SHP77 treated with DMSO at 0.1 percent for 48 hours (cell line): ENCODE measurements at regions not wholly inside any gene's neighbourhood (a gene's known extent, or its start where the extent isn't known, plus 50 kb on each side); places are given as distances from the start of the nearest gene placed in this dataset.

Experiments used
- DNase-seq: peaks from one replicate; lab custom pipeline; 2025; lab: John Stamatoyannopoulos, UW

DNA sequence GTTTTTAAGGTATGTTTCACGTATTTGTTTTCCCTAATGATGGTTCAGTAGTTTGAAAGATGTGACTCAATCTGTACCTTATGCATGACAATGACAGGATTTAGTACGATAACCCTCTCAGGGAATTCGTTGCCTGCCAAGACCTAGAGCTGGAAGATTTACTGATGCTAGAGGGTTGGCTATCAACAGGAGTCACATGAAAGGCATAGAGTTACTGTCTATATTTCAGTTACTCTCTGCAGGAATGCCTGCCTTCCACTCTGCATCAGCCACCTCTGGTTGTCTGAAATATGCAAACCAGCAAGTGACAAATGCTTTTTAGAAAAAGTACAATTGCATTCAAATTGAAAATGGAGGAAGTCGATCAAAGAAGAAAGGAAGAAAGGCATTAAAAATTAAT, 276.3 kb upstream of the RAG2 start:
- no peak for DNase-seq

DNA sequence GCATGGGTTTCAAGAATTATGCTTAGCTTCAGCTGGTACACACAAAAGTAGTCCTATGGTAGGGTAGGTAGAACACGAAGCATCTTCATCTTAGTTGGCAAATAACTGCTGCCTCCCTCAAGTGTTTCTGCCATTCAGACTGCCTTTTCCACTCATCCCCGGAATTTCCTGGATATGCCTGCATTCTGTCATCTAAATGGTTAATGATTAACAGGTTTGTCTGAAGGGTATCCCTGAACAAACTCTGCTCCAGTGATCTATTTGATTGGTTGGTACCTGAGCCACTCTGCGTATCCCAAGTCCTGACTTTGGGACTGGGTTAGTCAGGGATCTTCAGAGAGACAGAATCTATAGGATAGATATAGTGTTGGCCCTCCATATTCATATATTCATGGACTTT, 272.3 kb upstream of the RAG2 start:
- no peak for DNase-seq

DNA sequence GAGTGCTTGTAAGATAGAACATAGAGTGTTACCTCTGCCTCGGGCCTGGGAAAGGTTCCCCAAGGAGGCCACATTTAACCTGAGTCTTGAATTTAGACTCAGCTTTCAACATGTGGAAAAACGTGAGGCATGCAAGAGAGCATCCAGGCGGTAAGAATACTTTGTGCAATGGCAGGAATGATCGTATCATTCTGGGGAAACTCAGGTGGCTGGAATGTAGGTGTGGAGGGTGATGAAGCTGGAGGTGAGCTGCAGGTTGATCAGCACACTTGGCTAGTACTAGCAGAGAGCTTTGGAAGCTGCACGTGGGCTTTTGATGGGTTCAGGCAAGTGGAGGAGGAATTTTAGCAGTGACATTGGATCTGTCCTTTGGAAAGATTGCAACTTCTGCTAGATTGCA, 270.3 kb upstream of the RAG2 start:
- no peak for DNase-seq

DNA sequence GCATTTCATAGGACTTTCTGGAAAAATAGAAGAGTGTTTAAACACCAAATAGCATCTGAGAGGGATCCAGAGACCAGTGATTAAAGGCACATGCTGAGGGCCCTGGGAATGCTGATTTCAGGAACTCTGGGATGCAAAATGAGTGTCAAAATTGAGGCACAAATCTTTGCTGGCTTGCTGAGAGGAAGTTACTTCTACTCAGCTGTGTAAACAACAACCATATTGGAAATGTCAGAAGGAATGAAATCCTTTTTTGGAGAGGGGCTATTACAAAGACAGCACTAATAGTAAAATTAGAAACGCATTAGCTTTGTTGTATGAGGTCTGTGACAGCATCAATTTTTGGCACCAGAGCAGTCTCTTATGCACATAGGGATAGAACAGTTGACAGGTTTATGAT, 267.8 kb upstream of the RAG2 start:
- peak; percentile 24 for DNase-seq

DNA sequence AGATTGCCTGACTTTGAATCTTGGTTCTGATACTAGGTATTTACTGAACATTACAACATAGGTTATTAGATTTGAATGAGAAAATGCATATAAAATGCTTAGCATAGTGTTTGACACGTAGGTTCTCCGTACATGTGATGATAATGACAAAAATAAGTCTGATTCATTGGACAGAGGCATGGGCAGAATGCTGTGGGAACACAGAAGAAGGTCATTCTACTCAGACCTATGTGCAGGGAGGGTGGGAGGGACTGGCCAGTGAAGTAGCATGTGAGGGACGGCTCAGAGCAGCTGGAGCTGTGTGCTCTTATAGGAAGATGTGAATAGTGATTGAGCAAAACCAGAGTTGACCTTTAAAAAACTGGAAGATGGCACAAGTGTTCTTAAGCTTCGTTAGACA, 256.8 kb upstream of the RAG2 start:
- no peak for DNase-seq

DNA sequence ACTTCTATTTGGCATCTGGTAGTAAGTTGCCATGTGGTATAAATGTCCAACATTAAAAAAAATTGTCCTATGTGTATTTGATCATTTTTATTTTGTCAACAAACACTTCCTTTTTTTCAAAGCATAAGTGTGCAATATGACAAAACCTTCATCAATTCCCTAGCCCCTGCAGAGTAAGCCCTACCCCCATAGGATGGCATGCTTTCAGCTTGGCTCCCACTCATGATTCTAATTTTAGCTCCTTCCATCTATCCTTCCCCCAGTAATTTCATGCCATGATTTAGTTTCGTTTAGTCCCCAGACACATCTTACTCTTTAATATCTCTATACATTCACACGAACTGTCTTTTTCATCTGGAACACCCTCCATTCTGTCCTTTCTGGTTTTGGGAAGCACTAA, 250.6 kb upstream of the RAG2 start:
- DNase-seq: no peak

DNA sequence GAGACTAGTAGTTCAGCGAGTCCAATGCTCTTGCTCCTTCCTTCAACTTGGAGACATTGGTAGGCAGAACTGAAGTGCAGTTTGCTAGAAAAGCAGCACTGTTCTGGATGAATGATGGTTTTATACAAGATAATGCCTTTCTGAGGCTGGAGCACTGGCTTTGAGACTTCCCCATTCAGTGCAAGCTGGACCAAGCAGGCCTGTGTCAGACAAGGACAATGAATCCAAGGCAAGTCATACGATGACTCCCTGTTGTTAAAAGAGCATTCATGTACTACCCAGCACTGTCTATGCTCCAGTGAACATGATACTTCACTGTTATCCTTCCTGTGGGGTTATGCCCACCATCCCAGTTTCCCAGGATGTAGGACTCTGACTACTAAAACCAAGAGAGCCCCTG, 242.3 kb upstream of the RAG2 start:
- no peak for DNase-seq

DNA sequence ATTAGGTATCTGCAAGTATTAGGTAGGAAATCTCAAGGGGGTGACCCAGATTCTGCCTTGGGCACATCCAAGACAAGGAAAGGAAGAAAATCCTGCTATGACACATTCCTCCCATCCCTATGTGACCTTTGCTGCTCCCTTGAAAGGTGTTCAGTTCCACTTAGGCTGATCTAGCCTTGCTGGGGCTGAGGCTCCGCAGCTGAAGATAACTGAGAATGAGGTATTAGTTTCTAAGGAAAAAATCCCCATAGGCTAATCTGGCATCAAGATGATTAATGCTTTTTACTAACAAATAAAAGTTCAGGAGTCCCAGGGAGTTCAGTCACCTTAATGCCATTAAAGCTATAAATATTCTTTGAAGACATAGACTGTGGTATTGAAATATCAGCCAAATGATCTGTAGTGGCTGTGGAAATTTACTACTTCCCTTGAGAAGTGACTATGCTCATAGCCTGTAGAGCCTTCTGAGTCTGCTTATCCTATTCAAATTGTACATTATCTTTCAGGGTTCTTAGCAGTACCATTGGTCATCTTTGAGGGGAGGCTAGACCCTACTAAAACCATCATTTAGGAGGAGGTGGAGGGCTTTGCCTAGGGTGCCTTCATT, 239.9 kb upstream of the RAG2 start:
- DNase-seq: no peak

DNA sequence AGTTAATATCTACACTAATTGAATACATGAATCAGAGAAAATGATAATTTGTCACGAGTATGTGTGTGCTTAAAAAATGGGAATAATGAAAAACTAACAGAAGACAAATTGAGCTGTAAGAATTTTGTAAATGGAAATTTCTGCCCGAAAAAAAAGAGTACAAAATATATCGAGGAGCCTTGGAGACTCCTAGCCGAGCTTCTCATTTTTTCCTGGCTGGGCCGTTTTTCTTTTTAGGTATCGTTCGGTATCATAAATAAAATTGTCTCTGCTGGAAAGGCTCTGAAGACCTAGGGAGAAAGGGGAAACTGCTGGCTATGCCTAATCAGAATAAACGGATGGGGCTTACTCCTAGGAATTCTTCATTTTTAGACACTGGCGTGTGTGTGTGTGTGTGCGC, 227.2 kb upstream of the RAG2 start:
- DNase-seq: no peak

DNA sequence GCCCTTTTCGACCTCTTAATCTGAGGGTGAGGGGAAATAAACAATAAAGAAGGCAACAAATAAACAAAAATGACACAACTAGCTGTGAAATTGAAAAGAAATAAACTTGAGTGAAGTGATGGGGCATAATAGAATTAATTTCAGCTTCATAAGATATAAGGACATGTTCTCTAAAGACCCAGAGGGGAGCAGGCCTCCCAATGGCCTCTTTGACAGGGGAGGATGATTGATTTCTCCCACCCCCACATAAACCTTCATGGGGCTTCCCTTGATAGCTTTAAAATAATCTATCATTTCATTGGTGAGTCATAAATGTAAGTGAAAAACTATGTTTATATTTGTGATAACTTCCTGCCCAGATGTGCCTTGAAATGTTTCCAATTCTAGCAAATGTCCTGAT, 226.3 kb upstream of the RAG2 start:
- no peak for DNase-seq

DNA sequence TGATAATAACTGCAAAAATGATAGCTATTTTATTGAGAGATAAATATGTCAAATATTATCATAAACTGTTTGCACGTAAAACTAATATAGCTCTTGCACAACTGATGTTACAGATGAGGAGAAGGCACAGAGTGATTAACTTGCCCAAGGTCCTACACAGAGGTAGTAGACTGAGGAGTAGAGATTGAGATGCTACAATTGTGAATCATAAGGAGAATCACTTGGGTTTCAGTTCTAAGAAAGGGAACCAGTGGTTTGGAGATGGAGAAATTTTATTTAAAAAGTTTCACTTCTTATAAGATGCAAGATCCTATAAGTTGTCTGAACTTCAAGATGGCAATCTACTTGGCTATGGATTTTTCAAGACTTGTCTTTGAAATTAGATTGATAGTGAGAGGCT, 224.8 kb upstream of the RAG2 start:
- DNase-seq: no peak

DNA sequence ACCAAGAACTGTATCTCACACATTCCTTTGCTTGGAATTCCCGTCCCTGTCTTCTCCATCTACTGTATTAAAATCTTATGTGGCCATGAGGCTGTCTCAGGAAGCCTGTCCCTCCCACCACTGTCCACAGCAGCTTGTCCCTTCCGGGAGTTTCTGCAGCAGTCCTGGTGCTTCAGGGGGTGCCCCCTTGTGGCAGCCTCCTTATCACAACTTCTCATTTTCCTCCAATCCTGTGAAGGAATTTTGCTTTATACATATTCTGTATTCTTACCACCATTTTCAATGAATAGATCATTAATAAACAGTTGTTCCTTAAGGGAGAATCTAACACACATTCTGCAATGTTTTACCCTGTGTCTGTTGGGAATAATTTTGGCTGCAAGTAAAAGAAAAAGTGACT, 220.4 kb upstream of the RAG2 start:
- DNase-seq: no peak

DNA sequence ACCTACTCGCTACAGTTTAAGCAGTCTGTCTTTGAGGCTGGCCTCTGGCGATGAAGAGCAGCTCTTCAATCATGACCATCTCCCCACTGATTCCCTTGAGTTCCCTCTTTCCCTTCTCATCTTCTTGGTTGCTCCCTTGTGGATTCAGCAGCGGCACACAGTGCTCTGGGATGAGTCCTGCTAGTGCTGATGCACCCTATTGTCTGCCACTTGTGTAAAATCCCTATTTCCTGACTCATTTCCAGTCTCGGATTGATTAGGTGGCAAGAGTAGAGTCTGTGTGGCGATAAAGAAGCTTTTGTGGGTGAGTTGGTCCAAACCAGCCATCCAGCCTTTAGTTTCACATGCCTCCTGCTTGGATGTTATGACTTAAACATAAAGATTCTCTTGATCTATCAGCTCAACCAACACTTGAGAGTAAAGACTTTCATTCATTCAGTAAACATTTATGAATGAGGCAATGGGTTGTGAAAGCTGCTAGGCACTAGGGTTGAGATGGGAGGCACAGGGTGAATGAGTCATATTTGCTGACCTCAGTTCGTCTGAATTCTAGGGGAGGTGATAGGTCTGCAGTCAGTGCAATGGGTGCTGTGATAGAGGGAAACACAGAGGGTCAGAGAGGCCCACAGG, 219.4 kb upstream of the RAG2 start:
- DNase-seq: no peak

DNA sequence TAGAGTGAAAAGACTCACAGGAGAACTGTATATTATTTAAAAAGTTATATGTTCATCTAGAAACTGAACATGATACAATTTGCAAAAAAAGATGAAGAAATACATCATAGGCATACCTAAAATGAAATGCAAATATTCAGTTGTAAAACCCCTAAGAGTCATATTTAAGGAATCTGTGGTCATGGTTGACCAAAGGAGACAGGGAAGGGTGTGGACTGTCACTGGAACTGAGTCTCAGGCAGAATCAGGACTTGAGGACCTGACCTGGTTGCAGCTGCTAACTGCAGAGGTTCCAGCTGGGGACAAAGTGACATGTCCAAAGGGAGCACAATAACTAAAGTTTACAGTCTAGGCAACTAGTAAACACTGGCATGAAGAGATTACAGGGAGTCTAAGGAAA, 211.3 kb upstream of the RAG2 start:
- no peak for DNase-seq

DNA sequence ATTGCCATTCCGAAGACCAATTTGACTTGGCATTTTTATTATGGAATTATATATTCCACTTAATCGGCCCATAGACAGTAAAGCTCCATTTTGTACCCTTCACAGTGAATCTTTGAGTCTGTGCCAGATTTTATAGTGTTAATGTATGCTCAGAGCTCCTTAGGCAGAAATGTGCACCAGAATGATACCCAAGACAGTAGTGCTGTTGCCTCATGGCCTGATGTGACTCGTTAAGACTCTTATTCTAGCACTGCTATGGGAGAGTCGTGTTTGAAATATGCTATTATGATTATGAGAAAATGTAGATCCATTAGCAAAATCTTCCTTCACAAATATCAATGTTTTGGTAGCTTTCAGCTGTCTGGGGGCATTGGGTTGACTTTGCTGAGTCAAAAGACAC, 209.8 kb upstream of the RAG2 start:
- no peak for DNase-seq

DNA sequence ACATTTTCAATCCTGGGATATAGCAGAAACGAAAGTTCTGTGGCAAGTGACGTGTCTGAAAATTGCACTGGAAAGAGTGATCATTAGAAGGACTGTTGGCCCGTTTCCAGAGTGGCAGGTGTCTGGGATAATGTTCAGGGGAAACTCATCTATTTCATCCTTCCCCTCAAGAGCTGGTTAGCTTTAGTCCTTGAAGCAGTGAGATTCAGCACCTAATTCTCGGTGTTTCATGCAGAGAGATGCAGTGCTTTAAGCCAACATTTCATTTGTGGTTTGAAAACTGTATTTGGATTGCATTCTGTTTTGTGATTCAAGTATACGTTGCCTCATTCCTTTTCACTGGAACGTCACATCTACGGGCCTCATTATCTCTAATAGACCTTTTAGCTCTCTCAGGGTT, 205.0 kb upstream of the RAG2 start:
- peak; percentile 73 for DNase-seq

DNA sequence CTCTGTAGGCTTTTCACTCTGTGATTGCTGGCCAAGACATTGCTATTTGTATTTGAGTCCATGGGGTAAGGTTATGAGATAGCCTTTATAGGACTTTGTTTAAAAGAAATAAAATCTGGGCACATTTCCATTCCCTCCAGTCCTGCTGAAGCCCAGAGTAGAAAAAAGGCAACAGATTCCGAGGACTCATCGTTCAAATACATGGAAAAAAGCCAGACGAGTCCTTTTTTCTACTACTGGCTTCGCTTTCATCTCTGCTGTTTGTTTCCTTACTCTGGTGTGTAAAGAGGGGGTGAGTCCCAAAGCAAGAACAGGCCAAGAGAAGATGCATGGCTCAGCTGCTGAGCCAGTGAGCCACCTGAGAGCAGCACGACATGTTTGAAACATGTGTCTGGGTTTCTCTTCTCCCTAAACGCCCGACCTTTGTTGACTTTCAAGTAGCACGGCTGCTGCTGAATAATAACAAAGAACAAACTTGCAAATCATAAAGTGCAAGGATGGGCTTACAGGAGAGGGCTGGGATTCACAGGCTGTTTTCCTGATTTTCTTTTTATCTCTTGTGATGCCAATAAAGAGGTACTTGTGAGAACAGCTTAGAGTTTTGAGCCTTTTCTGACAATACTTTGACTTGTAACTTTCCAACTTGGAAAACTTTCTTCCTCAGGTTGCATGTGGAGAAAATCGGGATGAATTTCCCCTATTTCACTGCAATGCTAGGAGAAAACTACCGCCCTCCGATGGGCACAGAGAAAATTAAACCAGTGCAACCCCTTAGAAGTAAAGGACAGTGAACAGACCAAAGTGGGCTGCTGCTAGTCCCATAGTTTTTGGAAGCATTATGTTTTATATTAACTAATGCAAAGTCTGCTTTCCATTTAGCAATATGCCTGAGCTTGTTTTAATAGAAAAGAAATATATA, 195.2 kb upstream of the RAG2 start:
- DNase-seq: no peak

DNA sequence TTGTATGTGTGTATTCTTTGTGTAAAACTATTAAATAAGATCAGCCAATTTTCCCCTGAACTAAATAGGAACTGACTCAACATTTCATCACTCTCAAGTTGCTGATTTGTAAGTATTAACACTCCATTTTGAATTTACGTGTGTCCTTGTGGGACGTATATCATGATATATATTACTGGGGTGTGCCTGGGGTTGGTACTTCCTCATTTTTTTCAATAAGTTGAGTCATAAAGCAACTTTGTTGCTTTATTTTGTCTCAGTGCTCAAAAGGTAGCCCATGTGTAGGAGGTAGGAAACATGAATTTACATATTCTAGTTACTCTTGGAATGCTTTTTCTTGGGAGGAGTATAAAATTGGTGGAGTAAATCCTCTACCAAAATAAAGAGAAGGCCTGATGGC, 193.9 kb upstream of the RAG2 start:
- no peak for DNase-seq

DNA sequence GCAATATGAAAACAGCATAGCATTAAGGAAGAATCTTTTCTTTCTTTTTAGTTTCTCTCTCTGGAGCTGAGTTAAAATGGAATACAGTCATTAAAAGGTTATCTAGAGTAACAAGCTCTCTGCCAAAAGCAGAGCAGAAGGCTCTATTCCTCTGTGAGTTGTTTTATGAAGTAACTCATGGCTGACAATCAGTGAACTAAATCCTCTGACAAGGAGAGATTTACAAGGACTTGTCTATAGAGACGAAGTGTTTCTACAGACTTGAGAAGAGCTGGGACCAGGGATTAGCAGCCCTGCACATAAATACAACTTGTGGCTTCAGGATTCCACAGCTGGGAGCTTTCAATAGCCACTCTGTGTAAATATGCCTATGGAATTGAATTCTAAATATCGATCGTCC, 192.5 kb upstream of the RAG2 start:
- no peak for DNase-seq

DNA sequence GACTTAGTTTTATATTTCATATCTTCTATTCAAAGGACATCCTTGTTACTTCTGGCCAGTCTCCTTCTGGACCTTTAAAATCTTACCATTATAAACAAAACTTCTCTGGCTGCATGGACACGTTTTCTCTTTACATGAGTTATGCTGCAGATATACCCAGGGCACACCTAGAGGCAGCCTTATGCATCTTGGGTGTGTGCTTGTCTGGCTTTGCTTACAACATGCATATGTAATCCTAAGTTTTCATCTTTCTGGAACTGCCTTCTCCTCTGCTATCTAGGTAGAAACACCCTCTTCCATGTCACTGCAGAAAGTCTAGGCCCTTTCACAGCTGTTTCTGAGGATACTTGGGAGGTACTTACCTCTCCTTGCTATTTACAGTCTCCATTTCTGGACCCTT, 185.8 kb upstream of the RAG2 start:
- no peak for DNase-seq

DNA sequence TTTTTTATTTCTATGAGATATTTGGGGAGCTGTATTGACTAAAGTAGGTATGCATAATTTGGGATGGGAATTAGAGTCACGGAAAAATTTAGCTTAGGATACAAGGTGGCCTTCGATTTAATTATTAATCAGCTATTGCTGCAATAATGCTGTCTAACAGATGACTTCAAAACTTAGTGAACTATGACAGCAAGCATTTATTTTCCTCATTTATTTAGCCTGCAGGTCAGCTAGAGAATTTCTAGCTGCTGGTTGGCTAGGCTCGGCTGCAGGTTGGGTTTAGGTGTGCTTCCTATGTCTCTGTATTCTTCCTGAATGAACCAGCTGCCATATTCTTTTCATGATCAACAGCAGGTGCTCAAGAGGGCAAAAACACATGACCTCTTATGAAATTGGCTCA, 181.8 kb upstream of the RAG2 start:
- DNase-seq: no peak

DNA sequence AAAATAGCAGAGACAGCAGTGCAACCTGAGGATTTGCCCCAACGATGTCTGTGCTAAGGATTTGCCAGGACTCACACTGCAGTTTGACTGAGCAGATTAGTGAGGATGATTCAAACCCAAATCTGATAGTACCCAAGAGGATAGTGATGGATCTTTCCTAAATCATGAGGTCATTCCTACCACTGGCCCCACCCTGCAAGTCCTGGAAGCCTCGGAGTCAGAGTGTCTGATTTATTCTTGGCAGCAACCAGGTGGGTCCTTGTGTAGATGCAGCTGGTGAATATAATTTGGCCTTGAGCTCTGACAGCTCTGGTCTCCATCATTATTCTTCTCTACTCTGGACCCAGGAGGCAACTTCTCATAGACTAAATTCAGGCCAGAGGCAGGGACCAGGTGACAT, 179.3 kb upstream of the RAG2 start:
- DNase-seq: no peak

DNA sequence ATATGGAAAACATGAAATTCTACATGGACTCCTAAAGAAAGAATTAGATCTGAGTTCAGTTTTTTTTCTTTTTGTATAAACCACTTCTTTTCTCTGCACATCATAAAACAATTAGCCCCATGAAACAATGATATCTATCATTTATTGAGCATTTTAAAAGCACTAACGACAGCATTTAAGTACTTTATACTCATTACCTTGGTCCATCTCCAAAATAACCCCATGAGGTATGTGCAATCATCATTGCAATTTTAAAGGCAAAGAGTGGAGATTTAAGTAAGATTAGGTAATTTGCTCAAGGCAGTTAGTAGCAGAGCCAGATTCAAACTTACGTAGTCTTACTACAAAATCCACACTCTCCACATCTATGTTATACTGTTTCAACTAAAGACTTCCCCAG, 177.7 kb upstream of the RAG2 start:
- DNase-seq: no peak
